ENCODE measurements at regions not wholly inside any gene's neighbourhood (a gene's known extent, or its start where the extent isn't known, plus 50 kb on each side); places are given as distances from the start of the nearest gene placed in this dataset.

DNA sequence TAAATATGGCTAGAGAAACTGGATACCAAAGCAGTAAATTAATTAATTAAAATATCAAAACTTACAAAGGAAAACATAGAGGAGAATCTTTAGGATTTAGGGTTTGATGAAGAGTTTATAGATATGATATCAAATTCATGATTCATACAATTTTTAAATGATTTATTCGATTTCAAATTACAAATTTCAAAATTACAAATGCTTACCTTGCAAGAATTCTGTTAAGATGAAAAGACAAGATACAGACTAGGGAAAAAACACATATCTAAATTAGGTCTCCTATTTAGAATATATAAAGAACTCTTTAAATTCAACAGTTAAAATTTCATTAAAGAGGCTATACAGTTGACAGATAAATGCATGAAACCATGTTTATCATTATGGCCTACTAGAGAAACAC is 930.7 kb downstream of the ZPLD1 start:
- no peak overlapping the region for H3K27ac ChIP-seq
- TF ChIP-seq POLR2AphosphoS5 (IDR thresholded peaks at IDR 0.05; ENCODE audit: insufficient read depth in 1 of 2, low read depth in 1 of 2) (no peak), POLR2A (IDR thresholded peaks at IDR 0.05) (no peak)
- TF ChIP-seq, protein P1, sequence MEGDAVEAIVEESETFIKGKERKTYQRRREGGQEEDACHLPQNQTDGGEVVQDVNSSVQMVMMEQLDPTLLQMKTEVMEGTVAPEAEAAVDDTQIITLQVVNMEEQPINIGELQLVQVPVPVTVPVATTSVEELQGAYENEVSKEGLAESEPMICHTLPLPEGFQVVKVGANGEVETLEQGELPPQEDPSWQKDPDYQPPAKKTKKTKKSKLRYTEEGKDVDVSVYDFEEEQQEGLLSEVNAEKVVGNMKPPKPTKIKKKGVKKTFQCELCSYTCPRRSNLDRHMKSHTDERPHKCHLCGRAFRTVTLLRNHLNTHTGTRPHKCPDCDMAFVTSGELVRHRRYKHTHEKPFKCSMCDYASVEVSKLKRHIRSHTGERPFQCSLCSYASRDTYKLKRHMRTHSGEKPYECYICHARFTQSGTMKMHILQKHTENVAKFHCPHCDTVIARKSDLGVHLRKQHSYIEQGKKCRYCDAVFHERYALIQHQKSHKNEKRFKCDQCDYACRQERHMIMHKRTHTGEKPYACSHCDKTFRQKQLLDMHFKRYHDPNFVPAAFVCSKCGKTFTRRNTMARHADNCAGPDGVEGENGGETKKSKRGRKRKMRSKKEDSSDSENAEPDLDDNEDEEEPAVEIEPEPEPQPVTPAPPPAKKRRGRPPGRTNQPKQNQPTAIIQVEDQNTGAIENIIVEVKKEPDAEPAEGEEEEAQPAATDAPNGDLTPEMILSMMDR (IDR thresholded peaks at IDR 0.05) = no peak

DNA sequence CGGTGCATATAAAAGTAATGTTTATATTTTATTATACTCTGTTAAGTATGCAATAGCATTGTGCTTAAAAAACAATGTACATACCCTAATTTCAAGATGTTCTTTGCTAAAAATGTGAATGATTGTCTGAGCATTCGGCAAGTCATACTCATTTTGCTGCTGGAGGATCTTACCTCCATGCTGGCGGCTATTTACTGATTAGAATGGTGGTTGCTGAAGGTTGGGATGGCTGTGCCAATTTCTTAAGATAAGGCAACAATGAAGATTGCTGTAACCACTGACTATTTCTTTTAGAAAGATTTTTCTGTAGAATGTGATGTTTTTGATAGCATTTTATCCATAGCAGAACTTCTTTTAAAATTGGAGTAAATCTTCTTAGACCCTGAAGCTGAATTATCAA is 932.7 kb downstream of the ZPLD1 start:
- no peaks in the 10 kb centered on the region for H3K27me3 ChIP-seq
- intact Hi-C loops (cut with DNase I) = no loop called here
- no peaks in the 10 kb centered on the region for H3K36me3 ChIP-seq
- no peak for DNase-seq (ENCODE audit: extremely low spot score in 2 of 2)
- H3K4me1 ChIP-seq = no peaks in the 10 kb centered on the region
- no peaks in the 10 kb centered on the region for H3K9me3 ChIP-seq
- H3K4me3 ChIP-seq = no peak overlapping the region
- no peak for TF ChIP-seq POLR2AphosphoS5 (IDR thresholded peaks at IDR 0.05; ENCODE audit: insufficient read depth in 1 of 2, low read depth in 1 of 2)
- TF ChIP-seq, protein P1 (IDR thresholded peaks at IDR 0.05) = no peak
- TF ChIP-seq POLR2A (IDR thresholded peaks at IDR 0.05) = no peak
- H3K27ac ChIP-seq = no peak overlapping the region

More for the DNA sequence above, 930.7 kb downstream of the ZPLD1 start:
- DNase-seq (ENCODE audit: extremely low spot score in 2 of 2) = no peak
- intact Hi-C loops (cut with DNase I) = no loop called here
- no peaks in the 10 kb centered on the region for H3K9me3 ChIP-seq
- H3K36me3 ChIP-seq = no peaks in the 10 kb centered on the region
- no peaks in the 10 kb centered on the region for H3K4me1 ChIP-seq
- no peaks in the 10 kb centered on the region for H3K27me3 ChIP-seq
- H3K4me3 ChIP-seq = no peak overlapping the region

DNA sequence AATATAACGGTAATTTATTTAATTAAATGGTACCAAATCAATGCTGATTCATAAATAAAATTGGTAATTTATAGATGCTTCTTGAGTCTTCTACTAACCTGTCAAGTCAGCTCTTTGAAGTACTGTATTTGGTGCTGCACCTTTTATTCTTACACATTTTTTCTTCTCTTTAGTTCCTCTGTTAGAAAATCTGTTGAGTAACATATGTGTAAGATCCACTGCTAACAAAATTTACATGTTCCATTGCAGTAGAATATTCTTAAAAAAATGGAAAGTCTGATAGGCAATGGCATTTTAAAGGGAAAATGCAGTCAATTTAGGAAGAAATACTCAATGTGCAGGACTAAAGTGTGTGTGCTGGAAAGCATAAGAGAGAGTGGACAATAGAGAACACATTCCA is 936.6 kb downstream of the ZPLD1 start:
- TF ChIP-seq POLR2A (IDR thresholded peaks at IDR 0.05) (no peak), POLR2AphosphoS5 (IDR thresholded peaks at IDR 0.05; ENCODE audit: insufficient read depth in 1 of 2, low read depth in 1 of 2) (no peak)
- TF ChIP-seq, protein P1 (IDR thresholded peaks at IDR 0.05) = no peak
- Histone ChIP-seq H3K9me3 (no peaks in the 10 kb centered on the region), H3K4me1 (no peaks in the 10 kb centered on the region), H3K4me3 (no peak overlapping the region), H3K27ac (no peak overlapping the region), H3K27me3 (no peaks in the 10 kb centered on the region), H3K36me3 (no peaks in the 10 kb centered on the region)
- no peak for DNase-seq (ENCODE audit: extremely low spot score in 2 of 2)
- intact Hi-C loops (cut with DNase I) = no loop called here

DNA sequence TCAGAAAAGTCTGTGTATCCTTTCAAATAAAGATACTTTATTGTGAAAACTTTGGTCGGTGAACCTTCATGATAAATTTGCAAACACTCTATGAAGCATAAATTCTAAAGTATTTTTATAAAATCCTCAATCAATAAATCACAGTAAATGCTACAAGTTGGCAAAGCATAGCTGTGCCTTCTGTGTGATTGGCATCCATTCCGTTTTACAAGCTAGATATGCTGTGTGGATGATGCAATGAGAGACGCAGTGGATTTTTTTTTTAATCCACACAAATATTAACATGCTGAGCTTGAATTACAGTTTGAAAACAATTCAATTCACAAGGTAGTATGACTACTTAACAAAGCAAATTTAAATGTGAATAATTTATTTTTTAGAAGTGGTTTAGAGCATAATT is 937.2 kb downstream of the ZPLD1 start:
- Histone ChIP-seq H3K36me3 (no peaks in the 10 kb centered on the region), H3K27me3 (no peaks in the 10 kb centered on the region), H3K27ac (no peak overlapping the region), H3K9me3 (no peaks in the 10 kb centered on the region), H3K4me1 (no peaks in the 10 kb centered on the region), H3K4me3 (no peak overlapping the region)
- intact Hi-C loops (cut with DNase I) = no loop called here
- no peak for TF ChIP-seq POLR2AphosphoS5 (IDR thresholded peaks at IDR 0.05; ENCODE audit: insufficient read depth in 1 of 2, low read depth in 1 of 2)
- no peak for TF ChIP-seq POLR2A (IDR thresholded peaks at IDR 0.05)
- TF ChIP-seq, protein P1 (IDR thresholded peaks at IDR 0.05) = no peak
- no peak for DNase-seq (ENCODE audit: extremely low spot score in 2 of 2)

DNA sequence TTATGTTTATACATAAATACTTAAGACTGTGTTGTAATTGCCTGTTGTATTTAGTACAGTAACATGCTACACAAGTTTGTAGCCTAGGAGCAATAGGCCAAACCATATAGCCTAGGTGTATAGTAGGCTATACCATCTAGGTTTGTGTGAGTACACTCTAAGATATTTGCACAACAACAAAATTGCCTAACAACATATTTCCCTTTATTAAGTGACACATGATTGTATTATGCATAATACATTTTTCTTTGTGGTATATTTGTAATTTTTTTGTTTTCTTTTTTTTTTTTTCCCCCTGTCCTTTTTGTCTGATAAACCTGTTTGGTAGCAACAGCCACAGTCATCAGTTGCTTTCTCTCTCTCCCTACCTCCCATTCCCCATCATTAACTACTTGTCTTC is 945.6 kb downstream of the ZPLD1 start:
- intact Hi-C loops (cut with DNase I) = no loop called here
- TF ChIP-seq POLR2AphosphoS5 (IDR thresholded peaks at IDR 0.05; ENCODE audit: insufficient read depth in 1 of 2, low read depth in 1 of 2) (no peak), POLR2A (IDR thresholded peaks at IDR 0.05) (no peak)
- TF ChIP-seq, protein P1 (IDR thresholded peaks at IDR 0.05) = no peak
- H3K9me3 ChIP-seq = no peaks in the 10 kb centered on the region
- H3K36me3 ChIP-seq = no peaks in the 10 kb centered on the region
- no peak for DNase-seq (ENCODE audit: extremely low spot score in 2 of 2)
- H3K27me3 ChIP-seq = no peaks in the 10 kb centered on the region
- no peaks in the 10 kb centered on the region for H3K4me1 ChIP-seq
- no peak overlapping the region for H3K4me3 ChIP-seq
- H3K27ac ChIP-seq = no peak overlapping the region
